GM21737 (cell line): ENCODE measurements at regions not wholly inside any gene's neighbourhood (a gene's known extent, or its start where the extent isn't known, plus 50 kb on each side); places are given as distances from the start of the nearest gene placed in this dataset.
"Not testable (repeated sequence)": the region's sequence is repeated elsewhere in the genome, so short reads cannot be mapped to it uniquely, and the experiment has no call there.

Experiments used
- ATAC-seq: cut with Tn5 transposase; IDR thresholded peaks from one replicate; pipeline ENCODE4 v1.9.1; 2021; ENCODE audit warnings: mild to moderate bottlenecking, moderate library complexity; ENCODE audit not compliant: unreplicated experiment

DNA sequence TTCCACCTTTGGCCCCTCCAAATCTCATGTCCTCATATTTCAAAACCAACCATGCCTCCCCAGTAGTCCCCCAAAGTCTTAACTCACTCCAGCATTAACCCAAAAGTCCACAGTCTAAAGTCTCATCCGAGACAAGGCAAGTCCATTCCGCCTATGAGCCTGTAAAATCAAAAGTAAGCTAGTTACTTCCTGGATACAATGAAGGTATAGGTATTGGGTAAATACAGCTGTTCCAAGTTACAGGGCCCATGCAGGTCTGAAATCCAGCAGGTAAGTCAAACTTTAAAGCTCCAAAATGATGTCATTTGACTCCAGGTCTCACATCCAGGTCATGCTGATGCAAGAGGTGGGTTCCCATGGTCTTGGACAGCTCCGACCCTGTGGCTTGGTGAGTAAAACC, 1640.1 kb upstream of the LRRTM3 start:
- not testable (repeated sequence) for ATAC-seq

DNA sequence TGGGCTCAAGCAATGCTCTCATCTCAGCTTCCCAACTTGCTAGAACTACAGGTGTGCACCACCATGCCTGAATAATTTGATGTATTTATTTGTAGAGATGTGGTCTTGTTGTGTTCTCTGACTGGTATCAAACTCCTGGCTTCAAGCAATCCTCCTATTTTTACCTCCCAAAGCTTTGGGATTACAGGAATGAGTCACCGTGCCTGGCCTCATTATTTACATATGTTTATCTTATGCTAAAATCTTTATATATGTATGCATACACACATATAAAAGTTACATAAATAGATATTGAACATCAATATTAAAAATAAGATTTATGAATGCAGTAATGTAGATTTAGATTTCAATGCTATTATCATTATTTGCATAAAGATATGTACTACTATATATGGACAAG, 1634.5 kb upstream of the LRRTM3 start:
- no peak for ATAC-seq

DNA sequence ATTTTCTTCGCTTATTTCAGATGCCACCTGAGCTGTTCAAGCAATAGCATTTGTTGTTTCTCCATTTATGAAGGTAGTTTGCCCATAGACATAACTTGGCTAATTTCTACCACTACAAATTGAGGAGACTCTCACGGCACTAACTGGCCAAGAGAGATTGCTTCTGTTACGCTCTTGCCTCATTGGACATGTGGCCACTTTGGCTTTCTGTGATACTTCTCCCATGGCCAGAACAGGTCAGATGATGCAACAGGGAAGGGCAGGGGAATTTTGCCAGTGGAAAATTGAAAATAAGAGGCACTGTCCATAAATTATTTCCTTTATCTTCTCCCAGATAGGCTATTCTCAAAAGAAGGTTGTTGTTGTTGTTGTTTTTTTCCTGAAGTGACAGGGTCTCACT, 1633.3 kb upstream of the LRRTM3 start:
- no peak for ATAC-seq

DNA sequence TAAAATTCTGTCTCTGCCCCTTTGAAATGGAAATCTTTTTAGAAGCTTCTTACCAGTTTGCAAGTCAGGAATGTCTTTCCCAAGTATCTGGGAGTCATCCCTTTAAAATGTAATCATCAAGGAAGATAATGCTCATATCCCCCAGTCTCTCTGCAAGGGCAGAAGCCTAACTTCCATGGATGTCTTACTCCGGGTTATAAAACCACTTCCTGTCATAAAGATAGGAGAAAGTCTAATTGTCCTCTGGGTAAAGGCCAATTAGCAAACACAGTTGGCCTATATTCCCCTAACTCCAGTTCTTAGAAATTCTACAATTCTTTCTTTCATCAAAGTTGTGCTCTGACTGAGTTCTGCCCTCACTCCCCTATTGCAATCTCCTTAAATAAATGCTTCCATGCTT, 1631.5 kb upstream of the LRRTM3 start:
- no peak for ATAC-seq

DNA sequence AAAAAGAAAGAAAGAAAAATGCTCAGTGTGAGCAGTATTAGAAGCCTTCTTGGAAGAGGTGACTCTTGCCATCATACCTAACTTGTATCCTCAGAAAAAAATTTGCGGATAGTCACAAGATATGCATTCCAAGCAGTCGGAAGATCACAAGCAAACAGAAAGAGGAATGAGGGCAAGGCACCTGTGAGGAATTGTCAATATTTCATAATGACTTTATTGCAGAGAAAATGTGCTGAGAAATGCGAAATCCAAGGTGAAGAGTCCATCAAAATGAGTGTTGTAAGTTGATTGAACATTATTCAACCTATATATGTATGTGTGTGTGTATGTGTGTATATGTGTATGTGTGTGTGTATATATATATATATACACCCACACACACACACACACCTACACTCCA, 1624.7 kb upstream of the LRRTM3 start:
- no peak for ATAC-seq

DNA sequence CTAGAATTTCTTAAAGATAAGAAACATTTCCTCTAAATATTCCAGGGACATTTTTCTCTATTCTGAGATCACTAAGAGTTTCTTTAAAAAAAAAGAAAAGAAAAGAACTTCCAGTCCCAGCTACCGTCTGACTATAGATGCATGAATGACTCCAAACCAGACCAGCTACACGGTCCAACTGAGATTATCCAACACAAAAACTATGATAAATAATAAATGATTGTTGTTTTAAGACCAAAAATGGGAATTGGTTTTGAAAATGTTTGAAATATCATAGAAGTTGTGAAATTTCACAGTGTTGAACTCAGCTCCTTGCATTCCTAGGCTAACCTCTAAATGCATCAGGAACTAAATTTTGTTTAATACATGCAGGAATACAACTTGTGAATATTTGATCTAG, 1619.6 kb upstream of the LRRTM3 start:
- no peak for ATAC-seq

DNA sequence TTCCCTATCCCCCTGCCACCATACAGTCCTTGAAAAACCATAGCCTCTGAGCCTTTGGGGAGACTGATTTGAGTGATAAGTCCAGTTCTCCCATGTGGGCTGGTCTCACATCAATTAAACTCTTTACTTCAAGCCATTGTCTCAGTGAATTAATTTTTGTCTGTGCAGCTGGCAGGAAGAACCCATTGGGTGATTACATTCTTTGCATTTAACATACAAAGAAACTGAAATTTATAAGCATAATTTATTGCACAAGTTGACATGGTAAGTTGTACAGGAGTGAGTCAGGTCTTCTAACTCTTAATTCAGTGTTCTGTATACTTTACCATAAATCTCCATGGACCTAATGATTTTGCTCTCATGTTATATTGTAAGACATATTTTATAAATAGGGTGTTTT, 1613.0 kb upstream of the LRRTM3 start:
- no peak for ATAC-seq

DNA sequence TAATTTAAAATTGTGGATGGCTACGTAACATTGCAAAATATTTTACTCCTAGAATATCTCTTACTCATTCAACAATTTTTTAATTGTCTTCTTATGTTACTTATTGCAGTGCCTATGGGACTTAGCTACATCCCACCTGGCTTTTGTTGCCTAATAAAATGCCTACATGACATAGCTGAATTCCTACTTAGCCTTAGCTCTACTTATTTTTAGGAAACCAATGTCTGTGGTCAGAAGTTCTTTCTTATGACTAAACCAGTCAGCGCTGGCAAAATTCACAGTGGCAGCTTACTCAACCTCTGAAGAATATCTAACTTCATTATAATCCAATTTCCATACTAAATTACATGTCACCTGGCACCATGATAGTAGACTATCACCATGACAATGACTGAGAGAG, 1612.4 kb upstream of the LRRTM3 start:
- no peak for ATAC-seq

DNA sequence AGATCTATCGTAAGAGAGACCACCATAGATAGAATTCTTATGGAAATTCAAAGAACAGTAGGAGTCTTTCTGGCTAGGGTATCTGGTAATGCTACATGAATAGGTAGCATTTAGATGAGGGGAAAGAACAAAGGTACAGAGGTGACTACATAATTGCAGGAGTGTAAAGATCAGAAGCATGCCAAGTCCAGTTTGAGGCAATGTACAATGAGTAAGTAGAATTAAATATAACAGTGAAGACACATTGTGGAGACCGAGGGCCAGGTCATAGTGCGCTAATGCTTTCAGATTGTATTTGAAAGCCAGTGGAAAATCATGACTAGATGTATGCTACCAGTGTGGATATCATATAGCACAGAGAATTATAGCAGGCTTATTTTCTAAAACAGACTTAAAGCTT, 1611.6 kb upstream of the LRRTM3 start:
- ATAC-seq = no peak

DNA sequence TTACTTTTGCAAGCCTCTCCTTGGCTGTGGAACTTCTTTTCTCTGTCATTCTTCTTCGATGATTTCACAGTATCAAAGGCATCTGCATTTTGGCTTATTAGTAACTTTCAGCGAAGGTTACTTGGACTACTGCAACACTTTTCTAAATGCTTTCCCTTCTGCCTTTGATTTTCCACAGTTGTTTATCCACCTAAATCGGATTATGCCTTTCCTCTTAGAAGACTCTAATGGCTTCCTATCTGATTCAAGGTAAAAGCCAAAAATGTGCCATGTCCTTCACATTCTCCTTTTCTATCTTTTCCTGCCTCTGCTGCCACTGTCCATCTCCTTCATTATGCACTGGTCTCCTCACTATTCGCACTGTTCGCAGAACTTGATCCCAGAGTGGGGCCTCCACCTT, 1606.3 kb upstream of the LRRTM3 start:
- ATAC-seq = no peak

DNA sequence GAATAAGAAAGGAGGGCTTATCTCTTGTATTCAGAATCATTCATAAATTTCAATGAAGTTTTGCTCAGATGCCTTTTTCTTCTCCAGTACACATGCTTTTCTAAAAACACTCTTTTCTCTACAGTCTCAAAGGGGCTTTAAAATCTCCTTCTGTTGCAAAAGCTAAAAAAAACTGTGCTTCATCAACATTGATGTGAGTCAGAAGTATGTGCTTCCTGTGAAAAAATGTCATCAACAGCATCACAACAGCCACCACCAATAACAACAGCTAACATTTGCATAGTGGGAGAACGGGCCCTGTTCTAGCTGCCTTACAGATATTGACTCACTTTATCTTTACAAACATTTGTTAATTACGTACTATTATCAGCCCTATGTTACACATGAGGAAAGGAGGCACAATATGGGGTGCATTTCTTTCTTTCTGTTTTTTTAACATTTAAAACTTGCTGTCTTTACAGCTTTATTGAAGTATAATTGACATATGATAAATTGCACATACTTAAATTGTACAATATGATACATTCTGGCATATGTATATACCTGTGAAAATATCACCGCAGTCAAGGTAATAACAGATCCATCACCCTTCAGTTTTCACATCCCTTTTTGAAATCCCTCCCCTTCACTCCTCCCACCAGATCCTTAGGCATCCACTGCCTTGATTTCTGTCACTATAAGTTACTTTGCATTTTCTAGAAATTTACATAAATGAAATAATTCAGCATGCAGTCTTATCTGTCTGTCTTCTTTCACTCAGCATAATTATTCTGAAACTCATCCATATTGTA, 1605.4 kb upstream of the LRRTM3 start:
- no peak for ATAC-seq

DNA sequence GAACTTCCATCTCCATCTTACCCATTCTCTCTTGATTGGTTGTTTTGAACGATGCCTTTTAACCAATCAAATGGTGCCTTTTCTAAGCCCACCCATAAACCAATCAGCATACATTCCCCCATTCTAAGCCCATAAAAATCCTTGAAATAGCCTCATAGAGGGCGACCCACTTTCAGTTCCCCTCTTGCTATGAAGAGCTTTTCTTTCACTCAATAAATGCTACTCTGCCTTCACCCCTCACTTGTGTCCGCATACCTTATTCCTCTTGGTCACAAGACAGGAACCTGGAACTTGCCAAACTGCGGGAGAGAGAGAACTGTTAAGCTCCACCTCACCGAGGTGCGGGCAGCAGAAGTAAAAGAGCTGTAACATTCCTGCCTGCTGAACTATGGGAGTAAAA, 1602.0 kb upstream of the LRRTM3 start:
- no peak for ATAC-seq

DNA sequence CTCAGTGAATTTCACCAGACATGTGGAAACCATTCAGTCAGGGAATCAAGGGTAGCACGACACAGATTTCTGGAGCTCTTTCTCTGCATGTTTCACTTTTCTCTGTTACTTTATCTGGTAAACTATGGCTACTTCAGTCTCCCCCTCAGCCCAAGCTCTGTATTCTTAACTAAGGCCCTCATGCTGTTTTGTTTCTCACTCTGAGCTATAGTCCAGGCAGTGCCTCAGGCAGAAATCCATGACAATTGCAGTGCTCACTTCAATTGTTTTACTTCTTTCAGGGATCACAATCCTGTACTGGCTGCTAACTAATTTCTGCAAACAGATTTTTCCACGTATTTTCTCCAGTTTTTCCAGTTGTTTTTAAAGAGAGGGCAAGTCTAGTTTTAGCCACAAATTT, 1599.9 kb upstream of the LRRTM3 start:
- no peak for ATAC-seq

DNA sequence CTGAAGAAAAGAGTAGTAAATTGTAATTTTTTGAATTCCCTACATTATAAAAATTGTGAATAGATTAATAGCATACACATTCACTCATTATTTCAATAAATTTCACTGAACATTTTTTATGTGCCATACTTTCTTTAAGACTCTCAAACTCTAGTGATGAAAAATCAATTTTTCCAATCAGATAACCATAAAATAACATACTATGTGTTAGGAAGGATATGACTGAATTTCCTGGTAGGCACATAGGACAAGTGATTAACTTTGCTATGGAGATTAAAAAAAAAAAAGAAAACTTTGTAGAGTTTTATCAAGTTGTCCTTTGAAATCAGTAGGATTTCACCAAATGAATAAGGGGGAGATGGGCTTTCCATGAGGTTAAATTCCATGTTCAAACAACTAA, 1597.3 kb upstream of the LRRTM3 start:
- ATAC-seq = no peak

DNA sequence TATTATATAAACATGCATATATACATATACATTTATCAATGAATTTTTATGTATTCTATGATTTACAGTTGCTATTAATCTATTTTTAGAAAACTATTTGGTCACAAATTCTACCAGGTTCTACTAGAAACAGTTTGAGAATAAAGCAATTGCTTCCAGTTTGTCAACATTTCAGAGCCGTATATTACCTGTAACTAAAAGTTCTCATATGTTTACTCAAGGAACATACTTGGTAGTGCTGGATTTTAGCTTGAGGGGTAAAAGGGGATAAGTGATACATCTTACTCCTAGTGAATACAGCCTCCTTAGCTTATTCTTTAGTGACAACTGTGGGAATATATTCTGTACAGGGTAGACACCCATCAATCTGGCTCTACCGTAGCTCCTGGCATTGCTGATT, 1590.5 kb upstream of the LRRTM3 start:
- ATAC-seq = no peak

DNA sequence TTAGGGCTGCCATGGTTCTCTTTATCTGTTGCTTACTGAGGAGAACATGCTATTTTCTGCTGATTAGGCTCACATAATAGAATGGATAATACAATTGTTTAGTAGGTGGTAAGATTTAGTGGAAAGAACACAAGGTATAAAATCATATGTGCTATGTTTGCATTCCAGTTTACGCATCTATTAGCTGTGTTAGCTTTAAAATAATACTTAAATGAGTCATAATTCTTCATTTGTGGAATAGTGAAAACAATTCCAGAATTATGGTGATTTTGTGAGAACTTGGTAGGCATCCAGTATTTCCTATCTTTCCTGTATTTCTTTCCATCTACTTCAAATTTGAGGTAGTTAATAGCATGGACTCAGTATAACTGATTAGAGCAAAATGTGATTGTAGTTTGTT, 1585.5 kb upstream of the LRRTM3 start:
- ATAC-seq = no peak

DNA sequence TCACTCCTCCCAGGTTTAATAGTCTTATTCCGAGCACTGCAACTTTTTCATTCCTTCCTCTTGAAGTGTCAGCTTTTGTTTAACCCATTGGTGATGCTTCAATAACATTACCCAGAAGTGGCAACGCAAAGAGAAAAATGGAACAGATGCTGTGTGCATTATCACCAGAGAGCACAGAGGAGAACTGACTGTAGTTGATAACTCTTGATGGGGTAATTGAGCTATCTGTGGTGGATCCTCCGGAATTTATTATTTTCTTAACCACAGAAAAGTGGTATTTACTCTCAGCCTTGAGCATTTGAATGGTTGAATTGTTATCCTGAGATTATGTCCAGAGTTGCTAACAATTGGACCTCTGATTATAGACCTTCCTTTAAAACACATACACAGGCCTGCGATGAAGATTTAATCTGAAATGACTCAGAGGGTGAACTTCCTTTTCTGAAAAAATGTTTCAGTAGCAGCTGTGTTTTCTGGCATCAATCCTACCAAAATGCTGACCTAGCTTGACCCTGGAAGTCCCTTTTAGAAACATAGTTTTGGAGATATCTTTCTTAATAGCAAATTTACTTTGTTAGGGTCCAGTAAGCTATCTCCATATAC, 1584.4 kb upstream of the LRRTM3 start:
- no peak for ATAC-seq

DNA sequence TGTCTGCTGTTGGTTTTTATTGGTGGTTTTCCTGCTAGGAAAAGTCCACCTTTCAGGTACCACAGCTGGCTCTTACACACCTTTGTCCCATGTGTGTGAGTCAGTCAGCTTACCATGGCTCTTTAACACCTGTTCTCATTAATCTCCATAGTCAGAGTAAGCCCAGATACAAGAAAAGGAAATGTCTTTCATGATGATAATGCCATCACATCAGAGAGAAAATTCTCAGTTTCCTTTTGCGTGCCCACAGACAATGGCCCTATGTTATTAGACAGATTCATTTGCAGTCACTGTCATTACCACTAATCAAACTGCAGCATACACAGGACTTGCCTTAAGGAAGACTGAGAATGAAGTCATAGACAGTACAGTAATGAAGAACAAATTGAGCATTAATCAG, 1583.6 kb upstream of the LRRTM3 start:
- no peak for ATAC-seq

DNA sequence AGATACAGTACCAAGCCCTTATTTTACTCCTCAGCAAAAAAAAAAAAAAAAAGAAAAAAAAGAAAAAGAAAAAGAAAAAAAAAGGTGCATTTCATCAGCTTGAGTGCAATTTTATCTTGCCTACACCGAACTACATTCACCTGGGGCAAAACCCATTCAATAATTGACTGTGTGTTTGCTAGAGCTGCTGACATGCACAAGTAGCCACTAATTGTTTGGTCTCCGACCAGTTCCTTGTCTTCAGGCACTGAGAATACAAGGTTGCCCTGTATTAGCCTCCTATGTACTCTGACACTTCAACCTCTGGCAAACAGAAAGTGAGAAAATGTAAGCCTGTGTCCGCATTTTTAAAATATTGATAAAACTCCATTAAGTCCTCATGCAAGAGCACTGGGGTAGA, 1579.4 kb upstream of the LRRTM3 start:
- ATAC-seq = no peak

DNA sequence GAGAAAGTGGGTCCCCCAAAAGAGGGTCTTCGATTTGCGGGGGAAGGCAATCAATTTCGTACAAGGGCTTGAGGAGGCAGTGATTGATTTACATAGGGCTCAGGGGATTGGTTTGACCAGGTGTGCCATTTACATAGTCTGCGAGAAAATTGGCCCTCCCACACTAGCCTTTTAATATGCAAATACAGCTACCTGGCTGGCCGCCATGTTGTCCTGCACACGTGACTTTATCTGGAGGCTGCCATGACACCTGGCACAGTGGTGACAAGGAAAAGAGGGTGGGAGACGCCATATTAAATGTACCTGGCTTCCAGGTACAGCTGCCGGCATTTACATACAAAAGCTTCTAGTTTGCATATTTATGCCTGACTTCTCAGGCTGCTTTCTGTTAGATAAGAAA, 1577.2 kb upstream of the LRRTM3 start:
- no peak for ATAC-seq

DNA sequence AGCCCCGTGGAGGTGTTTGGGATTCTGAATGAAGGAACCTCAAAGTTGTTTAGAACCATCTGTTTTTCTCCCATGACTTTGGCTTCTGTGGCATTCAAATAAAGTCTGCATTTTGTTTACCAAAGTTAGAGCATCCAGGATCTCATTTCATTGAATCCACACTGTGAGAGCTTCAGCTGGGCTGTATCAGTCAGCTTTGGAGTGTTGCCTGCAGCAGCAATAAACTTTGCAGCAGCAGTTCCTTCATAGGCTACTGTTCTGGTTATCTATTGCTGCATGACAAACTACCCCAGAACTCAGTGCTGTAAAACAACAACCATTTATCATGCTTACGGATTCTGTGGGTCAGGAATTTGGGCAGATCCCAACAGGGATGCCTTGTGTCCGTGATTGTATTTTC, 1575.2 kb upstream of the LRRTM3 start:
- no peak for ATAC-seq

DNA sequence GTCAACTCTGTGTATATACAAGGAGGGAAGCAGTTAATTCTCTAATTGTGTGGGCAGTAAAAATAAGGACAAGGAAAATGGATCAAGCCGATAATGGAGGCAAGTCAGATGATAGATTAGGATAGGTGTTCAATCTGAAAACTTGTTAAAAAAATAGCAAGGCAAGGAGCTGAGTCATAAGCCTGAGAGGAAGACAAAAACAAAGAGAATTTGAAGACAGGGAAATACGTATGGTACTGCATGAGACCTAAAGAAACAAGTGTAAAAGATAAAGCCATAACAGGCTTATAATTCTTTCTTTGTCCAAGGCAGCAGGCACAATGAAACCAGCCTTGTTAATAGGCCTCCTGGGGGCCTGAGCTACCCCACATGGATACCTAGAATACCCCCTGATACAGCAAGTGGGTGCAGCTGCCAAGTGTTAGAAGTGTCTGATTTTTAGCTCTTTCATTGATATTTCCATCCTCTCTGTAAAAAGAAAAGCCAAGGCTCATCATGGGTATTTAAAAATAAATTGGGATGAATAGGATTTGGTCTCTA, 1570.6 kb upstream of the LRRTM3 start:
- no peak for ATAC-seq

DNA sequence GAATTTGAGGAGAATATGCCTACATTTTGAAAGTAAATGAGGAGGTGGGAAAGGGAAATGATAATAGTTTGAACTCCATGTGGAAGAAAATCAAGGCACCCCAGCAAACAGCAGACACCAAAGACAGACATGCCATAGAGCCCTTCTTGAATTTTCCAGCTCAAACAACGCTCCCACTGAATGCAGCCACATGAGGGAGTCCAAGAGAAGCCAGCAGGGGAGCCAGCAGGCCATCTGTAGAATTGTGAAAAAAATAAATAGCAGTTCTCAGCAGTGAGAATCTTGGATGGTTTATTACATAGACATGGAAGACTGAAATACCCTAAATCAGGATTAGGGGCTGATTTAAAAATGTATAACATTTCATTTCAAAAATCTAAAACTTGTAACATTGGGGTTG, 1567.3 kb upstream of the LRRTM3 start:
- ATAC-seq = no peak
